DMS 273 treated with DMSO at 0.1 percent for 48 hours (cell line): ENCODE measurements at regions not wholly inside any gene's neighbourhood (a gene's known extent, or its start where the extent isn't known, plus 50 kb on each side); places are given as distances from the start of the nearest gene placed in this dataset.

ENCODE experiments used
- DNase-seq: peaks from one replicate; lab custom pipeline; 2025; lab: John Stamatoyannopoulos, UW

- no peak for DNase-seq
Measured at GRCh38 chr18:37673671-37674070, 108.1 kb upstream of the CELF4 start.

GRCh38 chr18:37672932-37673595, 107.5 kb upstream of the CELF4 start:
- no peak for DNase-seq

- DNase-seq, result no peak
Measured at GRCh38 chr18:37672001-37672400, 106.4 kb upstream of the CELF4 start.

GRCh38 chr18:37671530-37671929, 105.9 kb upstream of the CELF4 start:
- no peak for DNase-seq

- no peak for DNase-seq
Measured at GRCh38 chr18:37671119-37671518, 105.5 kb upstream of the CELF4 start.

- DNase-seq, result no peak
Measured at GRCh38 chr18:37669991-37670534, 104.5 kb upstream of the CELF4 start.

- DNase-seq, result no peak
Measured at GRCh38 chr18:37668971-37669747, 103.6 kb upstream of the CELF4 start.

GRCh38 chr18:37667836-37668235, 102.2 kb upstream of the CELF4 start:
- DNase-seq, result no peak

GRCh38 chr18:37666991-37667390, 101.4 kb upstream of the CELF4 start:
- DNase-seq, result no peak

GRCh38 chr18:37666451-37666850, 100.9 kb upstream of the CELF4 start:
- no peak for DNase-seq

GRCh38 chr18:37665346-37665745, 99.7 kb upstream of the CELF4 start:
- no peak for DNase-seq

- DNase-seq, result no peak
Measured at GRCh38 chr18:37663446-37663845, 97.8 kb upstream of the CELF4 start.

- no peak for DNase-seq
Measured at GRCh38 chr18:37662546-37663339, 97.1 kb upstream of the CELF4 start.

- DNase-seq, result no peak
Measured at GRCh38 chr18:37662099-37662498, 96.5 kb upstream of the CELF4 start.

- DNase-seq, result no peak
Measured at GRCh38 chr18:37661478-37661877, 95.9 kb upstream of the CELF4 start.

- DNase-seq, result no peak
Measured at GRCh38 chr18:37661061-37661460, 95.5 kb upstream of the CELF4 start.

- DNase-seq, result no peak
Measured at GRCh38 chr18:37660658-37661057, 95.1 kb upstream of the CELF4 start.

- DNase-seq, result no peak
Measured at GRCh38 chr18:37659906-37660305, 94.3 kb upstream of the CELF4 start.

GRCh38 chr18:37658894-37659293, 93.3 kb upstream of the CELF4 start:
- DNase-seq, result no peak

GRCh38 chr18:37657493-37657892, 91.9 kb upstream of the CELF4 start:
- DNase-seq, result no peak

- no peak for DNase-seq
Measured at GRCh38 chr18:37654731-37655369, 89.3 kb upstream of the CELF4 start.

- DNase-seq, result no peak
Measured at GRCh38 chr18:37654034-37654433, 88.4 kb upstream of the CELF4 start.
